ENCODE measurements at regions not wholly inside any gene's neighbourhood (a gene's known extent, or its start where the extent isn't known, plus 50 kb on each side); places are given as distances from the start of the nearest gene placed in this dataset.

DNA sequence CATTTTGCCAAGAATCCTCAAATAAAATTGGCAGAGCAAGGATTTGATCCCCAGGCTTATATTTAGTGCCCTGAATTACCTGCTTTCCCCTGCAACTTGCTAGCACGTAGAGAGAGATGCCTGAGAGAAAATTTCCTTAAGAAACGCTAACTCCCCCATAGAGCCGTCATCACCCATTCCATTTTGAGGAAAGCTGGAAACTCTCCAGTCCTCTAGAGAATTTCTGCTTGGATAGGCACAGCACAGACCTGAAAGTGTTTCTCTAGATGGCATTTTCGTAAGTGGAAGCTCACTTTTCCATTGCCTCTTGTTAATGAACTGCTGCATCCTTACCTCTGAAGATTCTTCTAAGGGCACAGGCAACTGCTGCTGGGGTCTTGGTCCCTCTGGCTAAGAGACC lies 277.8 kb upstream of the SIX2 start:
- Histone ChIP-seq H3K9me3 (no peaks in the 10 kb centered on the region), H3K27me3 (no peaks in the 10 kb centered on the region), H3K27ac (no peak overlapping the region), H3K4me1 (ENCODE audit: insufficient read depth) (no peaks in the 10 kb centered on the region), H3K4me3 (no peak overlapping the region), H3K36me3 (no peaks in the 10 kb centered on the region)
- 20 to 30% (median 21%) methylated on average over 4 of the region's 4 CpGs for WGBS, 3 donors
- TF ChIP-seq, protein P1, sequence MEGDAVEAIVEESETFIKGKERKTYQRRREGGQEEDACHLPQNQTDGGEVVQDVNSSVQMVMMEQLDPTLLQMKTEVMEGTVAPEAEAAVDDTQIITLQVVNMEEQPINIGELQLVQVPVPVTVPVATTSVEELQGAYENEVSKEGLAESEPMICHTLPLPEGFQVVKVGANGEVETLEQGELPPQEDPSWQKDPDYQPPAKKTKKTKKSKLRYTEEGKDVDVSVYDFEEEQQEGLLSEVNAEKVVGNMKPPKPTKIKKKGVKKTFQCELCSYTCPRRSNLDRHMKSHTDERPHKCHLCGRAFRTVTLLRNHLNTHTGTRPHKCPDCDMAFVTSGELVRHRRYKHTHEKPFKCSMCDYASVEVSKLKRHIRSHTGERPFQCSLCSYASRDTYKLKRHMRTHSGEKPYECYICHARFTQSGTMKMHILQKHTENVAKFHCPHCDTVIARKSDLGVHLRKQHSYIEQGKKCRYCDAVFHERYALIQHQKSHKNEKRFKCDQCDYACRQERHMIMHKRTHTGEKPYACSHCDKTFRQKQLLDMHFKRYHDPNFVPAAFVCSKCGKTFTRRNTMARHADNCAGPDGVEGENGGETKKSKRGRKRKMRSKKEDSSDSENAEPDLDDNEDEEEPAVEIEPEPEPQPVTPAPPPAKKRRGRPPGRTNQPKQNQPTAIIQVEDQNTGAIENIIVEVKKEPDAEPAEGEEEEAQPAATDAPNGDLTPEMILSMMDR (IDR thresholded peaks at IDR 0.05), result no peak
- no peak for TF ChIP-seq POLR2A (IDR thresholded peaks at IDR 0.05)
- TF ChIP-seq EP300 (IDR thresholded peaks at IDR 0.05), result no peak
- DNase-seq, result no peak
- intact Hi-C loops (cut with DNase I), result no loop called here

DNA sequence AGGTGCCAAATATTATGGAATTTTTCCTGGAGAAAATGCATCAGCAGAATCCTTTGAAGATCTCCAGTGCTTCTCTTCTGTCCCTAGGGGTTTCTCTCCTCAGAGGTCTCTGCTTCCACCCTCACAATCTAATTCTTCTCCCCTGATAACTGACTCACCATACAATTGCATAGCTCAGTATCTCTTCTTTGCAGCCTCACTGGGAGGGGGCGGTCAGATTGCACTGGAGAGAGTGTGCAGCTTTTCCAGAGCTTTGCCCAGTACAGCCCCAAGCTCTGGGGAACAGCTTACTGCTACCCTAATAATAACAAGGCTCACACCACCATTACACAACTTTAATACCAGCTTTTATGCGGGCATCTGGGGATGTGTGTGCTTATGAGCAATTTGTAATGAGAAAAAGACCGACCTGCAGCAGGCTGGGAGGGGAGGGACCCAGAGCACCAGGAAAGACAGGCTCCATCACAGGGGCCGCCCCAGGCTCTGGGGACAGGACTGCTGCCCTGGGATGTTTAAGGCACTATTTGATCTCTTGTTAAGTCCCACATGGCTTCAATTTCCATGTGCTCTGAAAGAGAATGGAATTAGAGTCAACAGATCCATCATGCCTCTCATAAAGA lies 276.6 kb upstream of the SIX2 start:
- intact Hi-C loops (cut with DNase I), result no loop called here
- 89 to 92% (median 89%) methylated on average over 4 of the region's 4 CpGs for WGBS, 3 donors
- Histone ChIP-seq H3K27ac (no peak overlapping the region), H3K9me3 (no peaks in the 10 kb centered on the region), H3K4me3 (no peak overlapping the region), H3K27me3 (no peaks in the 10 kb centered on the region), H3K36me3 (no peaks in the 10 kb centered on the region), H3K4me1 (ENCODE audit: insufficient read depth) (no peaks in the 10 kb centered on the region)
- no peak for TF ChIP-seq POLR2A (IDR thresholded peaks at IDR 0.05)
- TF ChIP-seq EP300 (IDR thresholded peaks at IDR 0.05), result no peak
- TF ChIP-seq, protein P1 (IDR thresholded peaks at IDR 0.05), result no peak
- DNase-seq, result no peak

DNA sequence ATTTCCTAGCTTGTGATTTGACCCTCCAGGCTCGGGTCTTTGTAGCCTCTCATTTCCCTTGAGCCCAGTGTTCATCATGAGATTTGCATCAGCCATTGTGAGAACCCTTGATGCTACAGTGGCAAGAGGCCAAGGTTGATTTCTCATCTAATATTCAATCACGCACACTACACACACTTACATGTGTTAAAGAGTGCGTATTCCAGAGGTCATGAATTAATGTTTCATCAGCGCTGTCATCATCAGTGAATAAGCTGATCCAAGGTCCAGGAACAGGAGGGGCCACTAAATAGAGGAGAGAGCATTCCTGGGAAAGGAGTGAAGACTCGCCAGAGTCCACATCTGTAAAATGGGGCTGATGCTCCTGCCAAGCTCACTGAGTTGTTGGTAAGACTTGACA lies 276.1 kb upstream of the SIX2 start:
- no peak for DNase-seq
- no peaks in the 10 kb centered on the region for H3K4me1 ChIP-seq (ENCODE audit: insufficient read depth)
- TF ChIP-seq EP300 (IDR thresholded peaks at IDR 0.05), result no peak
- no peak for TF ChIP-seq POLR2A (IDR thresholded peaks at IDR 0.05)
- TF ChIP-seq, protein P1 (IDR thresholded peaks at IDR 0.05), result no peak
- no peaks in the 10 kb centered on the region for H3K9me3 ChIP-seq
- H3K27me3 ChIP-seq, result no peaks in the 10 kb centered on the region
- H3K27ac ChIP-seq, result no peak overlapping the region
- 90 to 91% (median 91%) methylated on average over 5 of the region's 5 CpGs for WGBS, 3 donors
- no peaks in the 10 kb centered on the region for H3K36me3 ChIP-seq
- intact Hi-C loops (cut with DNase I), result no loop called here
- no peak overlapping the region for H3K4me3 ChIP-seq

DNA sequence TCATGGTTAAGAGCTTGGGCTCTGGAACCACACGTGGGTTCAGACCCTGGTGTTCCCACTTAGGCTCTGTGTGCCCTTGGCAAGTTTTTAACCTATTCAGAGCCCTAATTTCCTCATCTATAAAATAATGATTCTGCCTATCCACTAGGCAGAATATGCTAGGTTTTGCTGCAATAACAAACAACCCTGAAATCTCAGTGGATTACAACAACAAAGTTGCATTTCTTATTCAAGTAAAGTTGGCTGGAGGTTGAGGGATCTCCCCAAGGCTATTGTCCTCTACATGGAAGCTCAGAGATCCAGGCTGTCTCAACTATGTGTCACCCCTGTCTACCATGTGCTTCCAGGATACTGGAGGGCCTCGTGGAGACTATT lies 275.4 kb upstream of the SIX2 start:
- Histone ChIP-seq H3K4me1 (ENCODE audit: insufficient read depth) (no peaks in the 10 kb centered on the region), H3K9me3 (no peaks in the 10 kb centered on the region), H3K27ac (no peak overlapping the region), H3K27me3 (no peaks in the 10 kb centered on the region), H3K4me3 (no peak overlapping the region), H3K36me3 (no peaks in the 10 kb centered on the region)
- TF ChIP-seq EP300 (IDR thresholded peaks at IDR 0.05) (no peak), POLR2A (IDR thresholded peaks at IDR 0.05) (no peak)
- TF ChIP-seq, protein P1 (IDR thresholded peaks at IDR 0.05), result no peak
- no peak for DNase-seq
- intact Hi-C loops (cut with DNase I), result no loop called here
- WGBS, 3 donors, result 55 to 76% (median 68%) methylated on average over 2 of the region's 2 CpGs

Data from ovary (tissue), 7 donors.